Stimulated activated naive CD8-positive, alpha-beta T cell treated with anti-CD3 and anti-CD28 coated beads, Interleukin-15, amount 100 ng/mL, for 72 hours (primary cell): ENCODE measurements at regions not wholly inside any gene's neighbourhood (a gene's known extent, or its start where the extent isn't known, plus 50 kb on each side); places are given as distances from the start of the nearest gene placed in this dataset.

Source experiments
- ATAC-seq: fragments of 150-1000 bp; cut with Tn5 transposase; 2 replicates; pipeline ENCODE4 v1.10.0; 2021; ENCODE audit warnings: mild to moderate bottlenecking, moderate library complexity
- DNase-seq, 2 donors: peaks; one replicate each; pipeline ENCODE4 v3.0.0; 2021 to 2022
- H3K27ac Mint-ChIP-seq, 2 donors: one replicate each; pipeline ENCODE4 v1.8.0; 2022; ENCODE audit warnings: mild to moderate bottlenecking in 2 of 2, mixed read lengths in 2 of 2, moderate library complexity in 2 of 2
- H3K27me3 Mint-ChIP-seq: one replicate; pipeline ENCODE4 v1.8.0; 2022; ENCODE audit warnings: mixed read lengths
- H3K4me1 Mint-ChIP-seq: one replicate; pipeline ENCODE4 v1.8.0; 2022; ENCODE audit warnings: mild to moderate bottlenecking, mixed read lengths
- H3K4me3 Mint-ChIP-seq, 2 donors: one replicate each; pipeline ENCODE4 v1.8.0; 2022; ENCODE audit warnings: mild to moderate bottlenecking in 2 of 2, mixed read lengths in 2 of 2, moderate library complexity in 1 of 2
- H3K9me3 Mint-ChIP-seq, 2 donors: one replicate each; pipeline ENCODE4 v1.8.0; 2022; ENCODE audit warnings: mixed read lengths in 2 of 2

DNA sequence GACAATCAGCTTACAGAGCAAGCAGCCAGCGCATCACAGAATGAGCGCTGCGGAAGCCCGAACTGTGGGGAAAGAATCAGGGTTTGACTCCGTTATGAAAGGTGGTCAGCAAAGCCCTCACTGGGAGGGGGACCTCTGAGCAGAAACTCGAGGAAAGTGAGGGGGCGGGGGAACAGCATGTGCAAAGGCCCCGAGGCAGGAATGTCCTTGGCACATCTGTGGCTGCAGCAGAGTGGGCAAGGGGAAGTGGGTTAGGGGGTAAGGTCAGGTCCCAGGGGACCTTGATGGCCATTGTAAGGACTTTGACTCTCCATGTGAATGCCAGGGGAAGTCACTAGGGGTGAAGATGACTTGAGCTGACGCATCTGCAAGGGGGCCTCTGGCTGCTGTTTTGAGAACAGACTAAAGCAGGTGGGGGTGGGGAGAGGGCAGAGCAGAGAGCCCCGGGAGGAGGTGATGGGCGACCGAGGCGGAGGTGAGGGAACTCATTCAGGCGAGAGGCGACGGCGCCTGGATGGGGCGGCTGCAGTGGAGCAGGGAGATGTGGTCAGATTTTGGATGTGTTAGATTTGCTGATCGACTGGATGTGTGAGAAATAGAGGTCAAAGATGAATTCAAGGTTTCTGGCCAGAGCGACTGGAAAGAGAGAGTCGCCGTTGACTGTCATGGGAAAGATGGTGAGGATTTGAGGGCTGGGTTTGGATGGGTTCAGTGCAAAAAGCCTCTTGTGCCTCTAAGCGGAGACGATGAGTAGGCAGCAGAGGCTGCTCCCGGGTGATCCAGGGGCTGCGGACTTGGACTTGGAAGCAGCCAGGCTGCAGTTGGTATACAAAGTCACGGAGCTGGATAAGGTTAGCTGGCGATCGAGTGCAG, 108.0 kb upstream of the ZBTB40 start:
- DNase-seq = no peak
- Mint-ChIP-seq H3K4me1 (peaks cover 8% of the 10 kb centered on the region), H3K27ac (no peak overlapping the region), H3K4me3 (no peak overlapping the region), H3K9me3 (no peaks in the 10 kb centered on the region), H3K27me3 (peaks cover 79% of the 10 kb centered on the region)
- ATAC-seq = no peak

DNA sequence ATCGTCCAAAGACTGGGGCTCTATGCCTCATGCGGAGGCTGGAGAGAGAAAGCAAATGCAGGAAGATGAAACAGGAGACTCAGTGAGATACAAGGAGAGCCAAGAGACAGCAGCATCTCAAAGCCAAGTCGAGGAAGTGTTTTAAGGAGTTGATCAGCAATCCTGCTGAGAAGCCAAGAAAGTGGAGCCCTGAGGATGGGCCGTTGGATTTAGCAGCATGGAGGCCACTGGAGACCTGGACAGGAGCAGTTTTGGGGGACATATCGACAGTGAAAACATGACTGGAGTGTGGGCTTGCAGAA, 107.4 kb upstream of the ZBTB40 start:
- Mint-ChIP-seq H3K4me1 (peaks cover 8% of the 10 kb centered on the region), H3K4me3 (no peak overlapping the region), H3K27ac (no peak overlapping the region), H3K9me3 (no peaks in the 10 kb centered on the region), H3K27me3 (peaks cover 85% of the 10 kb centered on the region)
- ATAC-seq (no peak), DNase-seq (no peak)

DNA sequence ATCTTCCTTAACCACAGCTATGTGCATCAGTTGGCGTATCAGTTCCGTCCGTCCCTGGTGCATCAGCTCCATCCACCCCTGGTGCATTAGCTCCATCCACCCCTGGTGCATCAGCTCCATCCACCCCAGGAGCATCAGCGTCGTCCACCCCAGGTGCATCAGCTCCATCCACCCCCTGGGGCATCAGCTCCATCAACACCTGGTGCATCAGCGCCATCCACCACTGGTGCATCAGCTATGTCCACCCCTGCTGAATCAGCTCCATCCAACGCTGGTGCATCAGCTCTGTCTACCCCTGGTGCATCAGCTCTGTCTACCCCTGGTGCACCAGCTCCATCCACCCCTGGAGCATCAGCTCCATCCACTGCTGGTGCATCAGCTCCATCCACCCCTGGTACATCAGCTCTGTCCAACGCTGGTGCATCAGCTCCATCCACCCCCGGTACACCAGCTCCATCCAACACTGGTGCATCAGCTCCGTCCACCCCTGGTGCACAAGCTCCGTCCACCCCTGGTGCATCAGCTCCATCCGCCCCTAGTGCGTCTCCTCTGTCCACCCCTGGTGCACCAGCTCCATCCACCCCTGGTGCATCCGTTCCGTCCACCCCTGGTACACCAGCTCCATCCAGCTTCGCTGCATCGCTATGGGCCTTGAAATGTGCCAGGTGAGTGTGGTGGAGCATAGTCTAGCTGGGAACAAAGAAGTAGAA, 106.6 kb upstream of the ZBTB40 start:
- H3K27ac Mint-ChIP-seq = no peak overlapping the region
- H3K9me3 Mint-ChIP-seq = no peaks in the 10 kb centered on the region
- DNase-seq (no peak), ATAC-seq (no peak)
- H3K27me3 Mint-ChIP-seq = peaks cover 85% of the 10 kb centered on the region
- no peak overlapping the region for H3K4me3 Mint-ChIP-seq
- H3K4me1 Mint-ChIP-seq = peaks cover 9% of the 10 kb centered on the region

DNA sequence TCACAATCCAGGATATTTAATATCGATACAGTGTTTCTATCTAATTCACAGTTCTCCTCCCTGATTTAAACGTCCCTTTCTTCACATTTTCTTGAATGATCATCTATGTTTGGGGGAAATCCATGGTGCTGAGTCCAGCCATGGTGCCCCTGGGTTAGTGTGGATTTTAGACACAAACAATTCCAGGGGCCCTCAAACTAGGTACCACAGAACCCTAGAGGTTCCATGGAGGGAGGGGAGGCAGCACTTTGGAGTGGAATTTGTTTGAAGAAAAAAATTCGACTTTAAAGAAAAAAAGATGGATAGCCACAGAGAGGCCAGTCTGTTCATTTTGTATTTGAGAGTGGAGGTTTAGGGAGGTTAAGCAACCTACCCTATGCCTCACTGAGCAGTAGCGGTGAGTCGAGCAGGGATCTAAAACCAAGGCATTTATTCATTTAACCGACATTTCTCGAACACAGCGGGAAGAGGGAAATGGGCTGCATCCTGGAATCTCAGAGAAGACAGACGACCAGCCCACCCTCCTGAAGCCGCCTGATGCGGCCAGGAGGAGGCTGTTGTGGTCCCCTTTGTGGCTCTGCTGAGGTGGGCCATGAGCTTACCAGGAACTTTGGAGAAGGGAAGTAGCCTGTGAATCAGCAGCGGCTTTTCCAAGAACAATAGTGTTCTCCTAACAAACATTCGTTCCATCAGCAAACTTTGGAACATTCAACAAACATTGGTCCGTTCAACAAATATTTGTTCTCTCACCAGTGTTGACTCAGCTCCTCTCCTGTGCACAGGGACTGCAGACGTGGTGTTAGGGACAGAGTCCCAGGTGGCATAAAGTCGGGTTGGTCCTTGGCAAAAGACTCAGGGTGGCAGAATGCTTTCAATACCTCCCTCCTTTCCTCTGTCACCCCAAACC, 103.5 kb upstream of the ZBTB40 start:
- H3K4me3 Mint-ChIP-seq = no peak overlapping the region
- ATAC-seq (no peak), DNase-seq (no peak)
- no peaks in the 10 kb centered on the region for H3K9me3 Mint-ChIP-seq
- H3K27me3 Mint-ChIP-seq = peaks cover 94% of the 10 kb centered on the region
- H3K4me1 Mint-ChIP-seq = peaks cover 18% of the 10 kb centered on the region
- H3K27ac Mint-ChIP-seq = no peak overlapping the region

DNA sequence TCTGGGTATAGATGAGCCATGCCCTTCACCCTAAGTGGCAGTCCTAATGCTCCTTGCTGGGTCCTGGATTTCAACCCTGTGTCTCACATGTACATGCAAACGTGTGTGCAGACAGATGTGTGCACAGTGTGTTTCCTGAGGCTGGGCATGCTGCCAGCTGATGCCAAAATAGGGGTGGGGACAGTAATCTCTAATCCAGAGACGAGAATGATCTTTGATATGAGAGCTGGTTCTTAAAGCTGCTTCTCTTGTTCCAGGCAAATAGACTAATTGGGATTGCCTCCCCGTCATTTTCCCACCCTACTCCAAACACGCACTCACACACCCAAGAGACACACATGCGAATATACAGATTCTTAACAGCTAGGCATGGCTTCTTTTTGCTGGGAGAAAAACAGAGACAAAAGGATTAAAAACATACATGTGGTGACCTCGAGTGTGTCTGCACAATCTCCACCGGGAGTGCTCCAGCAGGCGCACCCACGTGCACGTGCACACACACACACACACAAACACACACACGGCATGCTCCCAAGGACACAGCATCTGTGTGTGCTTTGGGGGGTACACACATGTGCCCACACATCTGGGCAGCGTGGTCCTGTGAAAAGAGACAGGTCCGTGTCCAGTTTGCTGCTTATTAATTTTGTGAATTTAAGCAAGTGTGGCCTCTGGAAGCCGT, 102.1 kb upstream of the ZBTB40 start:
- ATAC-seq (no peak), DNase-seq (no peak)
- no peaks in the 10 kb centered on the region for H3K9me3 Mint-ChIP-seq
- peaks cover 81% of the 10 kb centered on the region for H3K27me3 Mint-ChIP-seq
- no peak overlapping the region for H3K27ac Mint-ChIP-seq
- H3K4me3 Mint-ChIP-seq = no peak overlapping the region
- peaks cover 18% of the 10 kb centered on the region for H3K4me1 Mint-ChIP-seq

DNA sequence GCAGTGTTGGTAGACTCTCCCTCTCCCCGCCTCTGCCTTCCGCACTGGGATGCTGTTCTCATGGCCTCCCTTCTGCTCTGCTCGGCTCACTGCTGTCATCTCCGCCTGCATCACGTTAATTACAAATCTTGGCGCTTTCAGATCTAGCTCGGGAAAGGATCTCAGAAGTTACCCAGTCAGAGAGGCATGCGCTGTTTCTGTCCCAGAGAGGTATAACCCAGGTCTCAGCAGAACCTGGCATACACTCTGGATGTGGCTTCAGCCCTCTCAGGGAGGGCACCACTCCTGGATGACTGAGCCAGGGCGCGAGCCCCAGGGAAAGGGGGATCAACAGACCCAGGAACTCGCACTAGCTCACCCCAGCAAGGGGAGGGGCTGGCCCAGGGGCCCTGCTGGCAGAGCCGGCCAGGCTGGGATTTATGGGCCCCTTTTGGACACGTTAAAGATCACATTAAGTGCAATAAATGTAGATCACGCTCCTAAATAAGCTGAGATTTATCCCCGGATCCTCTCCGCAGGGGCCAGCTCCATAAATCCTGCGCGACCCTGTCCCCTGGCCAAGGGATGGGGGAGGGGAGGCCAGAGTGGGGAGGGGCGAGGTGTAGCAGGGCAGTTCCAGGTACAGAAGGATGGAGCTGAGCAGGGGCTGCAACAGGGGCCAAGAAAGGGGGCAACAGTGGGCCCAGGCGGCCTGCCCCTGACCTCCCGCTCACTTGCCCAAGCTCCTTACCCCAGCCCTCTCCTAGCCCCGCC, 101.3 kb upstream of the ZBTB40 start:
- peaks cover 18% of the 10 kb centered on the region for H3K4me1 Mint-ChIP-seq
- no peak overlapping the region for H3K4me3 Mint-ChIP-seq
- no peak for DNase-seq
- no peak for ATAC-seq
- H3K27ac Mint-ChIP-seq = no peak overlapping the region
- no peaks in the 10 kb centered on the region for H3K9me3 Mint-ChIP-seq
- peaks cover 73% of the 10 kb centered on the region for H3K27me3 Mint-ChIP-seq

DNA sequence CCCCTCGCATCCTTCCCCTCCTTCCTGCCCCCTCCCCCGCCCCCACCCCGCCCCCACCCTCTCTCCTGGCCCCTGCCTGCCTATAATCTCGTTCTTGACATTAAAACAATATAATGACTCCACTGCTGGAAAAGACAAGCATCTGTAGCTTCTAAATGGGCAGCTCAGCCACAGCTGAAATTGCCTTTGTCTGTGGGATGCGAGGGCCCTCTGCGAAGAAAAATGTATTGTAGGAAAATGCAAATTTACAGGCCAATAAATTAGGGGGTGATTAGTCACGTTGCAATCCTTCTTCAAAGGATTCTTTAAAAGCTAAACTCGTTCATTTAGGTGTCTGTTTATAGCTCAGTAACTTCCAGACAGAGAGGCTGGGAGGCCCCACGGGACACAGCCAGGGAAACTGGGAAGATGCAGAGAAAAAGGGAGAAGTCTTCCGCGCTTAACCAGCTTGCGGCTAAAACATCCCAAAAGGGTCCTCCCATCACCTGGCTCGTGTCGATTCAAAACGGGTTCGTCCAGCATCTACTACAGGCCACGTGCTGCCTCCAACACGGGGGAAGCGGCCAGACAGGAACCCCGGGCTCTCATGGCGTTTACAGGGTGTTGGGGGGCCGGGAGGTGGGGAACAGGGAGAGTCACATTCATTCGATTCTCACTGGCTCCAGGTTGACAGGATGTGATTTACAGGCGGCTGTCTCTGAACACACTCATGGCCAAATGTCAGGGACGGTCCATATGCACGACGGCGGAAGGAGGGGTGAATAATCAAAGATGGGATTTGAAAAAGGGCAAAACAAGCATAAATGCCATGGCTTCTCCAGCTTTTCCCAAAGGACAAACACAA, 100.5 kb upstream of the ZBTB40 start:
- ATAC-seq (no peak), DNase-seq (no peak)
- Mint-ChIP-seq H3K27me3 (peaks cover 65% of the 10 kb centered on the region), H3K4me1 (peaks cover 18% of the 10 kb centered on the region), H3K27ac (no peak overlapping the region), H3K4me3 (peak overlapping the region in 1 of 2 donors; percentile 50), H3K9me3 (no peaks in the 10 kb centered on the region)

DNA sequence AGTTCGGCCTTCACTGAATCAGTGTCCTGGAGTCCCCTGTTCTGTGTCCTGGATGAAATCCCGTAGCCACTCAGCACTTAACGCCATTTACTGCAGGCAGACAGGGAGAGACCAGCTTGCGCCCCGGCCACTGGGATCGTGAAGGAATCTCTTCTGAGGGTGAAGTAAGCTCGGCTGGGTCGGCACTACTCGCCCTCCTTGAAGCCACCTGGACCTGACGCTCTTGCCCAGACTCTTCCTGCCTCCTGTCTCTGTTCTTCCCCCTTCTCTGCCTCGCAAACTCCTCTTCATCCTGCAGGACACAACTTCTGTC, 99.9 kb upstream of the ZBTB40 start:
- ATAC-seq (no peak), DNase-seq (no peak)
- Mint-ChIP-seq H3K9me3 (no peaks in the 10 kb centered on the region), H3K27me3 (peaks cover 64% of the 10 kb centered on the region), H3K27ac (no peak overlapping the region), H3K4me1 (peaks cover 18% of the 10 kb centered on the region), H3K4me3 (no peak overlapping the region)

DNA sequence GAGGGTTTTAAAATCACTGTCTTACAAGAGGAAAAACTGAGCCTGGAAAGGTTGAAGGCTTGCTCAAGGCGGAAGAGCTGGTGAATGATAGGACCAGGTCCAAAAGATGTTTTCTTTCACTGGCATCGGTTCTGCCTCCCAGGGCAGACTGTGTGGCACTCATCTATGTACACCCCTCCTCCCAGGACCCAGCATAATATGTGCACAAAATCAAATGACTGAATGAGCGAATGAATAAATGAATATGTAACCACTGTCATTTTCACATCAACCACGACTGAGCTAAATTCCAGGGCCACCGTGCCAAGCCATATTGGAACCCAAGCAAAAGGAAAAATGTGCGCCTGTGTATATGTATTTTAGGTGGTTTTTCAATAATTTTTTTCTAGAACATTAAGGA, 99.3 kb upstream of the ZBTB40 start:
- Mint-ChIP-seq H3K9me3 (no peaks in the 10 kb centered on the region), H3K27me3 (peaks cover 68% of the 10 kb centered on the region), H3K4me1 (peaks cover 18% of the 10 kb centered on the region), H3K4me3 (no peak overlapping the region), H3K27ac (no peak overlapping the region)
- ATAC-seq = no peak
- DNase-seq = no peak

DNA sequence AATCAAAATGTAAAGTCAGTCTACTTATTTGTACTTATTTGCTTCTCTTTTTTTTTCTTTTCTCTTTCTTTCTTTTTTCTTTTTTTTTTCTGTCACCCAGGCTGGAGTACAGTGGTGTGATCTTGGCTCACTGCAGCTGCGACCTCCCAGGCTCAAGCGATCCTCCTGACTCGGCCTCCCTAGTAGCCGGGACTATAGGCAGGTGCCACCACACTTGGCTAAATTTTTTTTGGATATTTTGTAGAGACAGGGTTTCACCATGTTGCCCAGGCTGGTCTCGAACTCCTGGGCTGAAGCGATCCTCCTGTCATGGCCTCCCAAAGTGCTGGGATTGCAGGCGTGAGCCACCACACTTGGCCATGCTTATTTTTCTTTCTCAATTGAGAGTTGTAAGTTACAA, 98.8 kb upstream of the ZBTB40 start:
- ATAC-seq (no peak), DNase-seq (no peak)
- H3K27ac Mint-ChIP-seq = no peak overlapping the region
- H3K27me3 Mint-ChIP-seq = peaks cover 70% of the 10 kb centered on the region
- peaks cover 18% of the 10 kb centered on the region for H3K4me1 Mint-ChIP-seq
- no peaks in the 10 kb centered on the region for H3K9me3 Mint-ChIP-seq
- H3K4me3 Mint-ChIP-seq = no peak overlapping the region

DNA sequence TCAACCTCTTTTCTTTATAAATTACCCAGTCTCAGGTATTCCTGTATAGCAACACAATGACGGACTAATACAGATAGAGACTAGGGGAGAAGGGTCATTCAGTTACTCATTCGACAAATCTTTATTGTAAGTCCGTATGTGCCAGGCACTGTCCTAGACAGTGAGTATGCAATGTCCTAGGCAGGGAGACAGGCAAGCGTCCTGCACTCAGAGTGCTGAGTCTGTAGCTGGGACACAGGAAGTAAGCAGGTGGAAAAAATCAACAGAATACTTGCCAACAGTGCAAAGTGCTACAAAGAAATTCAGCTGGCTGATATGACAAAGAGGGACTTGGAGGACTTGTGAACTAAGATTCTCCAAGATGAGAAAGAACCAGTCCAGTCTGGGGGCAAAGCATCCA, 92.2 kb upstream of the ZBTB40 start:
- Mint-ChIP-seq H3K9me3 (no peaks in the 10 kb centered on the region), H3K27me3 (peaks cover 65% of the 10 kb centered on the region), H3K4me1 (no peaks in the 10 kb centered on the region), H3K27ac (no peak overlapping the region), H3K4me3 (no peak overlapping the region)
- DNase-seq (no peak), ATAC-seq (no peak)

DNA sequence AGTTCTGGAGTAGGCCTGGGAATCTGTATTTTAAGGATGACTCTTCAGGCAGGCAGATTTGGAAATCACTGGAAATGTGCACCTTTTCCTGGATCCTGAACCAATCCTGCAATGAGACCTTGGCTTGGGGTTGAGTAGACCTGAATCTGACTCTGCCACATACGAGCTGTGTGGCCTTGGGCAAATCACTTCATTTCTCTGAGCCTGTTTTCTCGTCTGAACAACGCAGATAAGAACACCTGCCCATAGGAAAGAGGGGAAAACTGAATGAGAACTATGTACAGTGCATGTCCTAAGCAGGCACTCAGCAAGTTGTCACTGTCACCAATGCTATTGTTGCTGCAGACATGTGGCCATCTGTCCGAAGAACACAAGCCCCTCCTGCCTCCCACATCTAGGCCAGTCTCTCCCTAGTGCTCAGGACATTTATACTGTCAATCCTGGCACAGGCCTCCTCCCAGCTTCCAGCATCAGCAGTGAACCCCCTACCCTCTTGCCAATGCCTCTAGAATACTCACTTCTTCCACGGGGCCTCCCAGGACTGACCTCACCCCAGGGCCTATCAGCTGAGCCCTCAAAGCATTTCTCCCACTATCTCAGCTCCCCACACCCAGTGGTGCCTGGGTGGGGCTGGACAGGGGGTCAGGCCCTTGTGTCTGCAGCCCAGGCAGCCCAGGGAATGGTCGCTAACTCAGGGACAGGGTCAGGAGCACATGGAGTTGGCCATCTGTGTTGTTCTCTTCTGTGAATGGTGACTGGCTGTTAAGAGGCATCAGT, 88.8 kb upstream of the ZBTB40 start:
- ATAC-seq (no peak), DNase-seq (no peak)
- H3K27me3 Mint-ChIP-seq = peaks cover 60% of the 10 kb centered on the region
- H3K27ac Mint-ChIP-seq = no peak overlapping the region
- no peaks in the 10 kb centered on the region for H3K9me3 Mint-ChIP-seq
- no peaks in the 10 kb centered on the region for H3K4me1 Mint-ChIP-seq
- H3K4me3 Mint-ChIP-seq = no peak overlapping the region

DNA sequence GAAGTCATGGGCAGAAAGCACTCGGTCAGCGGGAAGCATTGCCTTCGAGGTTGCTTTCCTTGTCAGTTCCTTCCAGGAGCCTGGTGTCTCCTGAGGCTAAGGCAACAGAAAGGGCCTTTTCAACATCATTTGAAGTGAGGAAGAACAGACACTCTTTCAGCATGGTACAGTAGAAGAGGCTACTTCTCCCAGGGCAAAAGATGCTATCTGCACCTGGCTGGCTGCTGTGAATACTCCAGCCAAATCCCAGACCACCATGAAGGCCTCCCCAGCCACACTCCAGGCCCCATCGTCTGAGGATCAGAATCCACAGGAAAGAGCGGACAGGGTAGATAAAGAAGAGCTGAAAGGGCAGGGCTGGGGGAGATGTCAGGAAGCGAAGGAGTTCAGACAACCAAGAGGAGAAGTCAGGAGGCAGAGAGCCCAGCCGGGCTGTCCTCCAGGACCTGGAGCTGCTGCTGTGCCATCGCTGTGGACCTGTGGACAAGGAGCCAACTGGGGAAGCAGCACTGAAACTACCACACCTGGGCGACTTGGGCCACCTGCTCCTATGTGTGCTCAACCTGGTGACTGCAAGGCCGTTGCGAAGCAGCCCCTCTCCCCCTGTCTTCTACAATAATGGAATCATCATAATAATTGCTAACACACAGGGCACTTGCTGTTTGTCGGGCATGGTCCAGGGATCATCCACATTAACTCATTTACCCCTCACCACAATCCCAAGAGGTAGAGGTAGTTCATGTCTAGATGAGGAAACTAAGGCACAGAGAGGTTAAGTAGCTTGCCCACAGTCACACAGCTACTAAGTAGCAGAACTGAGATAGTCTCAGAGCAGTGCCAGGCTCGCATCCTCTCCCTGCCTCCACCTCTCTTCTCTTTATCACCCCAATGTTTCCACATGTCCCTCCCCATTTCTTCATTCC, 88.0 kb upstream of the ZBTB40 start:
- DNase-seq = no peak
- Mint-ChIP-seq H3K27me3 (peaks cover 59% of the 10 kb centered on the region), H3K4me3 (no peak overlapping the region), H3K4me1 (no peaks in the 10 kb centered on the region), H3K9me3 (no peaks in the 10 kb centered on the region), H3K27ac (no peak overlapping the region)
- ATAC-seq = no peak
